Neural crest cell (in vitro differentiated cells): ENCODE measurements at regions not wholly inside any gene's neighbourhood (a gene's known extent, or its start where the extent isn't known, plus 50 kb on each side); places are given as distances from the start of the nearest gene placed in this dataset.

Experiments
- DNase-seq: peaks from one replicate; pipeline ENCODE4 v3.0.0; 2021; ENCODE audit warnings: low read depth, mixed read lengths, low spot score
- H3K27ac Mint-ChIP-seq: one replicate; pipeline ENCODE4 v1.8.0; 2021; ENCODE audit warnings: mild to moderate bottlenecking, mixed read lengths; ENCODE audit not compliant: unreplicated experiment
- H3K27me3 Mint-ChIP-seq: 2 replicates; pipeline ENCODE4 v1.8.0; 2021; ENCODE audit warnings: low read depth, mild to moderate bottlenecking, mixed read lengths
- H3K36me3 Mint-ChIP-seq: 2 replicates; pipeline ENCODE4 v1.8.0; 2021; ENCODE audit warnings: low read depth, mild to moderate bottlenecking, mixed read lengths
- H3K4me1 Mint-ChIP-seq: 2 replicates; pipeline ENCODE4 v1.8.0; 2021; ENCODE audit warnings: mixed read lengths
- H3K4me3 Mint-ChIP-seq: one replicate; pipeline ENCODE4 v1.8.0; 2021; ENCODE audit warnings: mild to moderate bottlenecking, mixed read lengths
- H3K9me3 Mint-ChIP-seq: 2 replicates; pipeline ENCODE4 v1.8.0; 2021; ENCODE audit warnings: mixed read lengths
- TF ChIP-seq, protein P1 (sequence below): fragments of 200-600 bp; sonication (generic); conservative IDR thresholded peaks from 2 replicates; pipeline ENCODE4 v1.5.0; 2021; ENCODE audit warnings: antibody characterized with exemption, mild to moderate bottlenecking

DNA sequence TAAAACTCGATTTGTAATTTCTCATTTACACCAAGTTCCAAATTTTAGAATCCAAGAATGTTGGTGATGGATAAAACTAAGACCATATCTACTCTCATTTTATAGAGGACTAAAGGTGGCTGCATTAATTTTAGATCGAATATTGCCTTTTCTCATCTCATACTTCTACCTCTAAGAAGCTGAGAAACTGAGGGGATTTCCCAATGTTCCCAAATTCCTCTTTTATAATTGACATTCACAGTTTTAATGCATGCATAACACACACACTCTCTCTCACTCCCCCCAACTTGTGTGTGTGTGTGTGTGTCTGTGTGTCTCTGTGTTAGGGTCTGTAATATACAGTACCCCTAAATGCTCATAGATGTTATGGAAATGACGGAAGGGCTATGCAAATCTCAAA is 328.8 kb upstream of the SLC14A2 start:
- no peaks in the 10 kb centered on the region for H3K9me3 Mint-ChIP-seq
- H3K4me3 Mint-ChIP-seq = no peak overlapping the region
- H3K27ac Mint-ChIP-seq = no peak overlapping the region
- no peaks in the 10 kb centered on the region for H3K36me3 Mint-ChIP-seq
- TF ChIP-seq, protein P1, sequence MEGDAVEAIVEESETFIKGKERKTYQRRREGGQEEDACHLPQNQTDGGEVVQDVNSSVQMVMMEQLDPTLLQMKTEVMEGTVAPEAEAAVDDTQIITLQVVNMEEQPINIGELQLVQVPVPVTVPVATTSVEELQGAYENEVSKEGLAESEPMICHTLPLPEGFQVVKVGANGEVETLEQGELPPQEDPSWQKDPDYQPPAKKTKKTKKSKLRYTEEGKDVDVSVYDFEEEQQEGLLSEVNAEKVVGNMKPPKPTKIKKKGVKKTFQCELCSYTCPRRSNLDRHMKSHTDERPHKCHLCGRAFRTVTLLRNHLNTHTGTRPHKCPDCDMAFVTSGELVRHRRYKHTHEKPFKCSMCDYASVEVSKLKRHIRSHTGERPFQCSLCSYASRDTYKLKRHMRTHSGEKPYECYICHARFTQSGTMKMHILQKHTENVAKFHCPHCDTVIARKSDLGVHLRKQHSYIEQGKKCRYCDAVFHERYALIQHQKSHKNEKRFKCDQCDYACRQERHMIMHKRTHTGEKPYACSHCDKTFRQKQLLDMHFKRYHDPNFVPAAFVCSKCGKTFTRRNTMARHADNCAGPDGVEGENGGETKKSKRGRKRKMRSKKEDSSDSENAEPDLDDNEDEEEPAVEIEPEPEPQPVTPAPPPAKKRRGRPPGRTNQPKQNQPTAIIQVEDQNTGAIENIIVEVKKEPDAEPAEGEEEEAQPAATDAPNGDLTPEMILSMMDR = no peak
- no peak for DNase-seq
- H3K4me1 Mint-ChIP-seq = peaks cover 10% of the 10 kb centered on the region
- no peaks in the 10 kb centered on the region for H3K27me3 Mint-ChIP-seq

- no peaks in the 10 kb centered on the region for H3K27me3 Mint-ChIP-seq
- no peaks in the 10 kb centered on the region for H3K9me3 Mint-ChIP-seq
- DNase-seq = no peak
- peaks cover 20% of the 10 kb centered on the region for H3K4me1 Mint-ChIP-seq
- H3K27ac Mint-ChIP-seq = peak overlapping the region; percentile 3
- H3K4me3 Mint-ChIP-seq = no peak overlapping the region
- TF ChIP-seq, protein P1 = no peak
- no peaks in the 10 kb centered on the region for H3K36me3 Mint-ChIP-seq
Measured at GRCh38 chr18:45287531-45287930, 327.7 kb upstream of the SLC14A2 start.

DNA sequence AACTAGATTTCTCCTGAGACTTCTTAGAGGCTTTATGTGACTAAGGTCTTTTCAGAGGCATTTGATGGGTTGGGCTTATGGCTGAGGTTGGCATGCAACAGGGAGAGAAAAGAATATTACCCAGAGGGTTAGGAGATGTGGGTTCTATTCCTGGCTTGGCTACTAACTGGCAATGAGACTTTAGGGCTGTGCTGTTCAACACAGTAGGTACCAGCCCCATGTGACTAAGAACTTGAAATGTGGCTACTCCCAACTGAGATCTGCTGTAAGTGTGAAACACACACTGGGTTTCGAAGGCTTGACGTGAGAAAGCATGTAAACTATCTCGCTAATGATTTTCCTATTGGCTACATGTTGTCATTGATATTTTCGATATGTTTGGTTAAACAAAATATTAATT is 324.9 kb upstream of the SLC14A2 start:
- Mint-ChIP-seq H3K27ac (no peak overlapping the region), H3K4me1 (peaks cover 23% of the 10 kb centered on the region), H3K36me3 (no peaks in the 10 kb centered on the region), H3K4me3 (no peak overlapping the region), H3K27me3 (no peaks in the 10 kb centered on the region), H3K9me3 (no peaks in the 10 kb centered on the region)
- TF ChIP-seq, protein P1 = no peak
- no peak for DNase-seq

DNA sequence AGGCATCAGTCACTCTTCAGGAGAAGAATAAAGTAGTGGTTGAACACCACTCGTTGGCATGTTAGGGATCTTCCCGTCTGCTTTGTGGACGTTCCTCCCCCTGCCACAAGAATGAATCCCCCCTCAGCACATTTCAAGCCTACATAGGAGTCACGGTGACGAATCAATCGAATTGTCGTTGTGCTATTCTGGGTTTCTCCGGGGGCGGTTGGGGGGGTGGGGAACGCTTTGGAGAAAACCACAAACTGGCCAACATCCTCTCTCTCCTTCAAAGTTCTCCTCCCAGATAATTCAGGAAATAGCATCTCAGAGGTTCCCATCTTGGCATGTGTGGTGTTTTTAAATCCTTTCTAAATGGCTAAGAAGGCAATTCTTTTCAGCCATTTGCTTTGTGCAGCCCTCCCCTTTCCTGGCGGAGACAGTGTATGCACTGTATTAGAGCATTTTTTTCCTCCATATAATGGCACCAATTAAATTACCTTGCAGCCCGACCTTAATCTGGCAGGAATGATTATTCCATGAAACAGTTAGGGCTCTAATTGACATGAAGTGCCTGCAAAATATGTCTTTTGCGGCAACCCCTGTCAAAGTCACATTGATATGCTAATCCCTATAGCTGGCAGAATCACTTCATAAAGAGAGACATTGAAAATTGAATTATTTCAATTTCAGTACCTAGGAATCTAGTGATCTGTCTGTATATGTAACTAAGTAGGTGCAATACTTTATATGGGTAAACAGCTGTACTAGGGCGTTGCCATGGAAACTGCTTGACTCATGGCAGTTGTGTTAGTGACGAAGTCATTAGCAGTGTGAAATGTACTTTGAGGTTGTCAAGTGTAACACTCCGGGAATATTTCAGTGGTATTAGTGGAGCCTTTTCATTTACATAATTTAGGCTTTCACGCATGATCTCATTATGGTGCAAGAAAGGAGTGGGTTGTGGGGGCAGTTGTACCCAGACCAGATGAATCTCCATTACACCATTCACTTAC is 323.4 kb upstream of the SLC14A2 start:
- Mint-ChIP-seq H3K9me3 (no peaks in the 10 kb centered on the region), H3K27me3 (no peaks in the 10 kb centered on the region), H3K27ac (no peak overlapping the region), H3K4me1 (peaks cover 27% of the 10 kb centered on the region), H3K4me3 (no peak overlapping the region), H3K36me3 (no peaks in the 10 kb centered on the region)
- no peak for DNase-seq
- TF ChIP-seq, protein P1 = no peak

GRCh38 chr18:45295388-45295787 is 319.9 kb upstream of the SLC14A2 start:
- Mint-ChIP-seq H3K27me3 (no peaks in the 10 kb centered on the region), H3K4me3 (no peak overlapping the region), H3K9me3 (no peaks in the 10 kb centered on the region), H3K36me3 (no peaks in the 10 kb centered on the region), H3K4me1 (peaks cover 50% of the 10 kb centered on the region), H3K27ac (no peak overlapping the region)
- TF ChIP-seq, protein P1 = no peak
- no peak for DNase-seq
